DND-41 (cell line): ENCODE measurements at regions not wholly inside any gene's neighbourhood (a gene's known extent, or its start where the extent isn't known, plus 50 kb on each side); places are given as distances from the start of the nearest gene placed in this dataset.

ENCODE experiments used
- CTCF ChIP-seq: IDR thresholded peaks from 2 replicates; pipeline ENCODE4 v1.5.1; 2012; ENCODE audit warnings: borderline replicate concordance, low read length, moderate library complexity, mild to moderate bottlenecking; ENCODE audit not compliant: poor library complexity, severe bottlenecking; ENCODE audit errors: extremely low read depth
- EZH2 ChIP-seq: IDR thresholded peaks from 3 replicates; pipeline ENCODE4 v1.6.1; 2012; ENCODE audit warnings: borderline replicate concordance, low read depth, mild to moderate bottlenecking, moderate library complexity, low read length, inconsistent platforms; ENCODE audit not compliant: severe bottlenecking

- TF ChIP-seq CTCF (no peak), EZH2 (no peak)
Observed at GRCh38 chr1:170807432-170807831, 127.9 kb upstream of the MROH9 start.
